ENCODE measurements at regions not wholly inside any gene's neighbourhood (a gene's known extent, or its start where the extent isn't known, plus 50 kb on each side); places are given as distances from the start of the nearest gene placed in this dataset.

GRCh38 chr5:159824188-159825161, 91.8 kb upstream of the ADRA1B start:
- Histone ChIP-seq H3K9me3 (replicated peaks in 1 of 11) (no peaks in the 10 kb centered on the region), H3K27ac (no peak overlapping the region), H3K27me3 (no peaks in the 10 kb centered on the region), H4K20me1 (no peaks in the 10 kb centered on the region), H3K4me3 (no peak overlapping the region), H3K4me2 (no peak overlapping the region), H3K4me1 (peaks cover 0 to 4% (median 0%) of the 10 kb centered on the region in 10 experiments; a peak in 1 of 20 replicates), H3K9ac (no peak overlapping the region), H3K36me3 (no peaks in the 10 kb centered on the region)
- TF ChIP-seq Cebpa-rat (IDR thresholded peaks at IDR 0.05): no peak

GRCh38 chr5:159825551-159826051, 90.7 kb upstream of the ADRA1B start:
- no peaks in the 10 kb centered on the region for H4K20me1 ChIP-seq
- H3K4me1 ChIP-seq: peaks cover 0 to 4% (median 0%) of the 10 kb centered on the region in 10 experiments; a peak in 1 of 20 replicates
- H3K4me3 ChIP-seq: no peak overlapping the region
- no peak overlapping the region for H3K27ac ChIP-seq
- no peaks in the 10 kb centered on the region for H3K36me3 ChIP-seq
- TF ChIP-seq Cebpa-rat (IDR thresholded peaks at IDR 0.05): no peak
- no peak overlapping the region for H3K9ac ChIP-seq
- no peaks in the 10 kb centered on the region for H3K27me3 ChIP-seq
- H3K4me2 ChIP-seq: no peak overlapping the region
- no peaks in the 10 kb centered on the region for H3K9me3 ChIP-seq (replicated peaks in 1 of 11)

DNA sequence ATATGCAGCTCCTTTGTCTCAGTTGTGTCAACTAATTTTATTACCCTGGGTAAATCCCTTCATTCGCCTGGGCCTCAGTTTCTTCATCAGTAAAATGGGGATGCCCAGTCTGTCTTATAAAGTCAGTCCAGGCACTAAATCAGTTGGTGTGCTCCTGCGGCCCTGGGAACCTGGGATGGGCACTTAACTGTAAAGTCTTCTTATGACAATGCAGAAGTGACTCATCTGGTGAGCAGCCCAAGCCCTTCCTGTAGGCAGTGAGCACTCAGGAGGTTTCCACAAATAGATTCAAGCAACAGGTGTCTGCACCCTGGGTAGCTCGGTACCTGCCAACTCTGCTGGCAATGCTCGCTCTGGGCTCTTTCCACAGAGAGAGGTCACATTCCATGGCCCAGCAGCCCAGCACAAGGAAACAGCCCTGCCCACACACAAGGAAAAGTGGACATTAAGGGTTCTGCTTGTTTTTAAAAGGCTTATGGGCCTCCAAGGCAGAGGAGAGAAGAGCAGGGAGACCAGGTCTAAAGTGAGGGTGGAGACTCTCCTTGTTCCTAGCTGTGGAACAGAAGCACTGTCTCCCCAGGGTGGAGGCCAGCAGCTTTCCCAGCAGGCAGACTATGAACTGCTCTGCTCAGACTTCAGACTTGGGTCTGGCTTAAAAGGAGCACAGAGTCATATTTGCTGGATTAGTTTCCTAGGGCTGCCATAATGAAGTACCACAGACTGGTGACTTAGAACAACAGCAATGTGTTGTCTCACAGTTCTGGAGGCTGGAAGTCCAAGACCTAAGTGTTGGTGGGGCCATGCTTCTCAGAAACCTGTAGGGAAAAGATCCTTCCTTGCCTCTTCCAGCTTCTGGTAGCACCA, 89.7 kb upstream of the ADRA1B start:
- peaks cover 0 to 4% (median 0%) of the 10 kb centered on the region in 10 experiments; a peak in 1 of 20 replicates for H3K4me1 ChIP-seq
- no peak overlapping the region for H3K9ac ChIP-seq
- no peaks in the 10 kb centered on the region for H3K27me3 ChIP-seq
- H3K27ac ChIP-seq: no peak overlapping the region
- H3K4me2 ChIP-seq: no peak overlapping the region
- no peak overlapping the region for H3K4me3 ChIP-seq
- no peaks in the 10 kb centered on the region for H3K36me3 ChIP-seq
- H3K9me3 ChIP-seq (replicated peaks in 1 of 11): no peaks in the 10 kb centered on the region
- H4K20me1 ChIP-seq: no peaks in the 10 kb centered on the region
- TF ChIP-seq Cebpa-rat (IDR thresholded peaks at IDR 0.05): no peak

DNA sequence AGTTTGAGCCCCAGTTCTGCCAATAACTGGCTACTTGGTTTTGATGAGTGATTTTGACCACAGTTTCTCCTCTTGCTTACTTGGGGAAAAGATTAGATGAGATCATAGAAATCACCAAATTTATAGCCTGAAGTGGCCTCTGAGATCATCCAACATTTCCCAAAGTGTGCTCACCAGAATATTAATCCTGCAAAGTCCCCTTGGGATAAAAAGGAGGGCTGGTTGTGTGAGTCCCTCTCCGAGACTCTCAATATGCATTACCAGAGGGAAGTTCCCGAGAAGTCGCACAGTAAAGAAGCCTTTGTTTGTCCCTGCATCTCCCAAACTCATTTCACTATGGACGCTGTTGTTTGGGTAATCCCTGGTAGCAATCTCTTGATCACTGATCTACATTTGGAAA, 88.4 kb upstream of the ADRA1B start:
- Histone ChIP-seq H3K4me3 (no peak overlapping the region), H3K27ac (no peak overlapping the region), H3K4me2 (no peak overlapping the region), H3K9me3 (replicated peaks in 1 of 11) (no peaks in the 10 kb centered on the region), H3K9ac (no peak overlapping the region), H3K27me3 (no peaks in the 10 kb centered on the region), H4K20me1 (no peaks in the 10 kb centered on the region), H3K36me3 (no peaks in the 10 kb centered on the region), H3K4me1 (peaks cover 0 to 4% (median 0%) of the 10 kb centered on the region in 10 experiments; a peak in 1 of 20 replicates)
- TF ChIP-seq Cebpa-rat (IDR thresholded peaks at IDR 0.05): no peak

GRCh38 chr5:159832073-159832472, 84.2 kb upstream of the ADRA1B start:
- no peaks in the 10 kb centered on the region for H3K36me3 ChIP-seq
- no peak overlapping the region for H3K4me2 ChIP-seq
- H3K27me3 ChIP-seq: no peaks in the 10 kb centered on the region
- no peak for TF ChIP-seq Cebpa-rat (IDR thresholded peaks at IDR 0.05)
- no peak overlapping the region for H3K4me3 ChIP-seq
- H3K9ac ChIP-seq: no peak overlapping the region
- H3K27ac ChIP-seq: no peak overlapping the region
- peaks cover 9 to 15% (median 11%) of the 10 kb centered on the region in 11 experiments; a peak in 18 of 22 replicates for H3K9me3 ChIP-seq (replicated peaks in 1 of 11)
- no peaks in the 10 kb centered on the region for H4K20me1 ChIP-seq
- peaks cover 8 to 10% (median 10%) of the 10 kb centered on the region in 10 experiments for H3K4me1 ChIP-seq

- Histone ChIP-seq H3K4me3 (no peak overlapping the region), H3K9ac (no peak overlapping the region), H4K20me1 (no peaks in the 10 kb centered on the region), H3K36me3 (no peaks in the 10 kb centered on the region), H3K27me3 (no peaks in the 10 kb centered on the region), H3K4me1 (peaks cover 8 to 10% (median 10%) of the 10 kb centered on the region in 10 experiments), H3K27ac (no peak overlapping the region), H3K9me3 (replicated peaks in 1 of 11) (peaks cover 9 to 15% (median 11%) of the 10 kb centered on the region in 11 experiments; a peak in 18 of 22 replicates), H3K4me2 (no peak overlapping the region)
- no peak for TF ChIP-seq Cebpa-rat (IDR thresholded peaks at IDR 0.05)
Measured at GRCh38 chr5:159833088-159833487, 83.2 kb upstream of the ADRA1B start.

- no peak for TF ChIP-seq Cebpa-rat (IDR thresholded peaks at IDR 0.05)
- H3K9me3 ChIP-seq (replicated peaks in 1 of 11): peaks cover 9 to 15% (median 11%) of the 10 kb centered on the region in 11 experiments; a peak in 18 of 22 replicates
- peaks cover 8 to 10% (median 10%) of the 10 kb centered on the region in 10 experiments for H3K4me1 ChIP-seq
- H3K27me3 ChIP-seq: no peaks in the 10 kb centered on the region
- peak overlapping the region; percentile 13 to 69 (median 47); a peak in 21 of 22 replicates for H3K4me2 ChIP-seq
- H4K20me1 ChIP-seq: no peaks in the 10 kb centered on the region
- H3K4me3 ChIP-seq: no peak overlapping the region
- no peak overlapping the region for H3K9ac ChIP-seq
- no peak overlapping the region for H3K27ac ChIP-seq
- H3K36me3 ChIP-seq: no peaks in the 10 kb centered on the region
Measured at GRCh38 chr5:159833846-159834245, 82.4 kb upstream of the ADRA1B start.

GRCh38 chr5:159835548-159835947, 80.7 kb upstream of the ADRA1B start:
- H3K4me1 ChIP-seq: peaks cover 8 to 10% (median 10%) of the 10 kb centered on the region in 10 experiments

GRCh38 chr5:159836691-159837090, 79.6 kb upstream of the ADRA1B start:
- TF ChIP-seq Cebpa-rat (IDR thresholded peaks at IDR 0.05): no peak
- Histone ChIP-seq H3K9me3 (replicated peaks in 1 of 11) (peaks cover 9 to 15% (median 11%) of the 10 kb centered on the region in 11 experiments; a peak in 18 of 22 replicates), H3K27ac (no peak overlapping the region), H3K27me3 (no peaks in the 10 kb centered on the region), H3K4me2 (no peak overlapping the region), H4K20me1 (no peaks in the 10 kb centered on the region), H3K9ac (no peak overlapping the region), H3K4me1 (peaks cover 8 to 10% (median 10%) of the 10 kb centered on the region in 10 experiments), H3K36me3 (no peaks in the 10 kb centered on the region), H3K4me3 (no peak overlapping the region)

More at GRCh38 chr5:159835548-159835947, 80.7 kb upstream of the ADRA1B start:
- H3K27ac ChIP-seq: no peak overlapping the region
- no peak overlapping the region for H3K4me2 ChIP-seq
- H3K9ac ChIP-seq: no peak overlapping the region
- H3K4me3 ChIP-seq: no peak overlapping the region
- TF ChIP-seq Cebpa-rat (IDR thresholded peaks at IDR 0.05): no peak
- peaks cover 9 to 15% (median 11%) of the 10 kb centered on the region in 11 experiments; a peak in 18 of 22 replicates for H3K9me3 ChIP-seq (replicated peaks in 1 of 11)
- no peaks in the 10 kb centered on the region for H3K36me3 ChIP-seq
- H4K20me1 ChIP-seq: no peaks in the 10 kb centered on the region
- no peaks in the 10 kb centered on the region for H3K27me3 ChIP-seq
